ENCODE measurements at regions not wholly inside any gene's neighbourhood (a gene's known extent, or its start where the extent isn't known, plus 50 kb on each side); places are given as distances from the start of the nearest gene placed in this dataset.

GRCh38 chr14:51365241-51365965 is 125.4 kb downstream of the TMX1 start:
- TF ChIP-seq POLR2A (IDR thresholded peaks at IDR 0.05; ENCODE audit: borderline replicate concordance, extremely low read depth, insufficient read depth, insufficient read length): no peak
- no peak for TF ChIP-seq YY1 (IDR thresholded peaks at IDR 0.05; ENCODE audit: extremely low read depth, insufficient replicate concordance, low read depth, low read length)
- TF ChIP-seq SIN3A (IDR thresholded peaks at IDR 0.05; ENCODE audit: low read depth): no peak
- TF ChIP-seq RAD21 (IDR thresholded peaks at IDR 0.05; ENCODE audit: low read depth): no peak
- no peak for TF ChIP-seq POLR2AphosphoS5 (IDR thresholded peaks at IDR 0.05; ENCODE audit: low read depth, low read length)
- TF ChIP-seq, protein P1, sequence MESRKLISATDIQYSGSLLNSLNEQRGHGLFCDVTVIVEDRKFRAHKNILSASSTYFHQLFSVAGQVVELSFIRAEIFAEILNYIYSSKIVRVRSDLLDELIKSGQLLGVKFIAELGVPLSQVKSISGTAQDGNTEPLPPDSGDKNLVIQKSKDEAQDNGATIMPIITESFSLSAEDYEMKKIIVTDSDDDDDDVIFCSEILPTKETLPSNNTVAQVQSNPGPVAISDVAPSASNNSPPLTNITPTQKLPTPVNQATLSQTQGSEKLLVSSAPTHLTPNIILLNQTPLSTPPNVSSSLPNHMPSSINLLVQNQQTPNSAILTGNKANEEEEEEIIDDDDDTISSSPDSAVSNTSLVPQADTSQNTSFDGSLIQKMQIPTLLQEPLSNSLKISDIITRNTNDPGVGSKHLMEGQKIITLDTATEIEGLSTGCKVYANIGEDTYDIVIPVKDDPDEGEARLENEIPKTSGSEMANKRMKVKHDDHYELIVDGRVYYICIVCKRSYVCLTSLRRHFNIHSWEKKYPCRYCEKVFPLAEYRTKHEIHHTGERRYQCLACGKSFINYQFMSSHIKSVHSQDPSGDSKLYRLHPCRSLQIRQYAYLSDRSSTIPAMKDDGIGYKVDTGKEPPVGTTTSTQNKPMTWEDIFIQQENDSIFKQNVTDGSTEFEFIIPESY (IDR thresholded peaks at IDR 0.05; ENCODE audit: extremely low read depth, insufficient replicate concordance, low read length): no peak
- no peak for TF ChIP-seq CBX3 (IDR thresholded peaks at IDR 0.05; ENCODE audit: low read depth)
- no peak for TF ChIP-seq ZNF274 (IDR thresholded peaks at IDR 0.05; ENCODE audit: low read depth, low read length)
- no peak for TF ChIP-seq JUND (IDR thresholded peaks at IDR 0.05)
- no peak for TF ChIP-seq EZH2phosphoT487 (IDR thresholded peaks at IDR 0.05; ENCODE audit: borderline replicate concordance)
- no peak for TF ChIP-seq CTCF (IDR thresholded peaks at IDR 0.05 in 2 of 3, conservative IDR thresholded peaks at IDR 0.05 in 1 of 3; ENCODE audit: borderline replicate concordance in 1 of 3, insufficient read depth in 1 of 3, low read depth in 2 of 3, low read length in 2 of 3)
- TF ChIP-seq EZH2 (IDR thresholded peaks at IDR 0.05): no peak
- no peak for TF ChIP-seq SP1 (IDR thresholded peaks at IDR 0.05; ENCODE audit: low read depth)
- TF ChIP-seq CEBPB (IDR thresholded peaks at IDR 0.05; ENCODE audit: low read depth): no peak
- no peak for TF ChIP-seq ZFX (IDR thresholded peaks at IDR 0.05)
- no peak for TF ChIP-seq FOSL1 (IDR thresholded peaks at IDR 0.05; ENCODE audit: low read depth)
- no peak for TF ChIP-seq MAX (IDR thresholded peaks at IDR 0.05)
- no peak for TF ChIP-seq EGR1 (IDR thresholded peaks at IDR 0.05; ENCODE audit: low read depth)
- TF ChIP-seq ATF3 (IDR thresholded peaks at IDR 0.05): no peak
- TF ChIP-seq REST (IDR thresholded peaks at IDR 0.05; ENCODE audit: low read depth): no peak
- H3K36me3 ChIP-seq (ENCODE audit: control insufficient read depth in 1 of 2, insufficient read depth in 2 of 2, low read length in 2 of 2): no peaks in the 10 kb centered on the region
- no peaks in the 10 kb centered on the region for H3K27me3 ChIP-seq (ENCODE audit: insufficient read depth, low read length)
- no peak overlapping the region for H3K4me2 ChIP-seq (ENCODE audit: low read length)
- H3K9me3 ChIP-seq (ENCODE audit: control insufficient read depth in 1 of 2, insufficient read depth in 1 of 2, low read depth in 1 of 2, low read length in 2 of 2): no peaks in the 10 kb centered on the region
- H3K4me3 ChIP-seq (replicated peaks in 1 of 2; ENCODE audit: low read depth in 1 of 2, low read length in 2 of 2): no peak overlapping the region
- no peak overlapping the region for H2AFZ ChIP-seq (ENCODE audit: low read depth, low read length, poor library complexity, severe bottlenecking)
- DNase-seq (ENCODE audit: low read depth, low spot score) (no peak), ATAC-seq (no peak)
- intact Hi-C loops (cut with micrococcal nuclease): no loop called here
- POLR2A ChIA-PET: no interaction called here
- no TSS peak for BruUV-seq (replicated peaks)
- no peak overlapping the region for H3K9ac ChIP-seq (ENCODE audit: low read length)
- CTCF ChIA-PET: no interaction called here
- H3K4me1 ChIP-seq (ENCODE audit: control insufficient read depth in 1 of 2, insufficient read depth in 2 of 2, low read length in 2 of 2): no peaks in the 10 kb centered on the region
- RAD21 ChIA-PET (ENCODE audit: low non-redundant PET in 1 of 2, low total read pairs in 2 of 2, uncharacterized antibody in 2 of 2, unreplicated experiment in 2 of 2): no interaction called here
- H3K9me2 ChIP-seq (ENCODE audit: insufficient read depth): no peaks in the 10 kb centered on the region; the same call in 1 of the 2 replicates
- H4K20me1 ChIP-seq (ENCODE audit: insufficient read depth): no peaks in the 10 kb centered on the region
- no peaks in the 10 kb centered on the region for H3K79me2 ChIP-seq (ENCODE audit: insufficient read depth, low read length)
- no peak overlapping the region for H3K27ac ChIP-seq (ENCODE audit: low read depth, low read length)
